Liver (tissue), 3 donors: ENCODE measurements at regions not wholly inside any gene's neighbourhood (a gene's known extent, or its start where the extent isn't known, plus 50 kb on each side); places are given as distances from the start of the nearest gene placed in this dataset.
"Not testable (repeated sequence)": the region's sequence is repeated elsewhere in the genome, so short reads cannot be mapped to it uniquely, and the experiment has no call there.

Source experiments
- CTCF ChIP-seq: fragments of 150-350 bp; IDR thresholded peaks from 2 replicates; pipeline ENCODE4 v1.5.1; 2017; ENCODE audit warnings: improper control_type of control experiment, low read depth, low read length; ENCODE audit not compliant: missing input control
- FOXA2 ChIP-seq: IDR thresholded peaks from 2 replicates; pipeline ENCODE4 v1.6.1; 2016; ENCODE audit warnings: antibody characterized with exemption
- GABPA ChIP-seq, 2 donors: IDR thresholded peaks in 1 of 2; conservative IDR thresholded peaks in 1 of 2; 2 replicates each; pipeline ENCODE4 v1.6.1; 2016; ENCODE audit warnings: antibody characterized with exemption in 2 of 2, mild to moderate bottlenecking in 1 of 2, moderate library complexity in 1 of 2
- MAX ChIP-seq: IDR thresholded peaks from 2 replicates; pipeline ENCODE4 v1.6.1; 2016; ENCODE audit warnings: antibody characterized with exemption
- RAD21 ChIP-seq, 2 donors: IDR thresholded peaks; 2 replicates each; pipeline ENCODE4 v1.6.1; 2016; ENCODE audit warnings: antibody characterized with exemption in 2 of 2, mild to moderate bottlenecking in 2 of 2
- SP1 ChIP-seq: IDR thresholded peaks from 2 replicates; pipeline ENCODE4 v1.6.1; 2018; ENCODE audit warnings: antibody characterized with exemption, mild to moderate bottlenecking
- TAF1 ChIP-seq: conservative IDR thresholded peaks from 2 replicates; pipeline ENCODE4 v1.6.1; 2016; ENCODE audit warnings: antibody characterized with exemption, mild to moderate bottlenecking
- YY1 ChIP-seq: IDR thresholded peaks from 2 replicates; pipeline ENCODE4 v1.6.1; 2016; ENCODE audit warnings: antibody characterized with exemption, mild to moderate bottlenecking
- ZBTB33 ChIP-seq: IDR thresholded peaks from 2 replicates; pipeline ENCODE4 v1.6.1; 2016; ENCODE audit warnings: antibody characterized with exemption
- TF ChIP-seq, protein P1 (sequence below): IDR thresholded peaks from 2 replicates; pipeline ENCODE4 v1.6.1; 2016; ENCODE audit warnings: antibody characterized with exemption, mild to moderate bottlenecking
- TF ChIP-seq, protein P2 (sequence below): IDR thresholded peaks from 2 replicates; pipeline ENCODE4 v1.6.1; 2016; ENCODE audit warnings: antibody characterized with exemption
- donor health status: healthy.
- donor health status: healthy.

DNA sequence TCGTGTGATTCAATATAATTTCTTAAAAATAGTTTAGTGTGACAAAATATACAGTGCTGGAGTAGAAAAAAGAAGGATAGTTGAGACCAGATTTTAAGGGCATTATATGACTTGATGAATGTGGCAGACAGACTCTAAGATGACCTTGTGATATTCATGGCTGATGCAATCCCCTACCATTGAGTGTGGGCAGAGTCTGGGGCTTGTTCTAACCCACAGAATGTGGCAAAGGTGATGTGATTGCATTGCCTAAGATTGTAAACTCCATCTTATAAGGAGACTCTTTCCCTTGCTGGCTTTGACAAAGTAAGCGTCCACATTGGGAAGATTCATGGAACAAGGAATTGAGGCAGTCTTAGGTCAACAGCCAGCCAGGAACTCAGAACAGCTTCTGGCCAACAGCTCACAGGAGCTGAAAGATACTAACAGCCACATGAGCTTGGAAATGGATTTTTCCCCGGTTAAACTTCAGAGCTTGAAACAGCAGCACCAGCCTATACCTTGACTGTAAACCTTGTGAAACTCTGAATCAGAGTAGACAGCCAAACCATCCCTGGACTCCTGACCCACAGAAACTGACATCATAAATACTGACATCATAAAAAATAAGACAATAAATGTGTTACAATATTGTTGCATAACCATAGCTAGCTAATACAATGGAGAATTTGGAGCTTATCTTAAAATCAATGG lies 864.5 kb downstream of the TTLL7 start:
- TF ChIP-seq CTCF; RAD21 (IDR thresholded peaks at IDR 0.05); MAX; YY1; GABPA (IDR thresholded peaks at IDR 0.05 in 1 of 2, conservative IDR thresholded peaks at IDR 0.05 in 1 of 2); ZBTB33; FOXA2; SP1; TAF1: not testable (repeated sequence)
- TF ChIP-seq, protein P1, sequence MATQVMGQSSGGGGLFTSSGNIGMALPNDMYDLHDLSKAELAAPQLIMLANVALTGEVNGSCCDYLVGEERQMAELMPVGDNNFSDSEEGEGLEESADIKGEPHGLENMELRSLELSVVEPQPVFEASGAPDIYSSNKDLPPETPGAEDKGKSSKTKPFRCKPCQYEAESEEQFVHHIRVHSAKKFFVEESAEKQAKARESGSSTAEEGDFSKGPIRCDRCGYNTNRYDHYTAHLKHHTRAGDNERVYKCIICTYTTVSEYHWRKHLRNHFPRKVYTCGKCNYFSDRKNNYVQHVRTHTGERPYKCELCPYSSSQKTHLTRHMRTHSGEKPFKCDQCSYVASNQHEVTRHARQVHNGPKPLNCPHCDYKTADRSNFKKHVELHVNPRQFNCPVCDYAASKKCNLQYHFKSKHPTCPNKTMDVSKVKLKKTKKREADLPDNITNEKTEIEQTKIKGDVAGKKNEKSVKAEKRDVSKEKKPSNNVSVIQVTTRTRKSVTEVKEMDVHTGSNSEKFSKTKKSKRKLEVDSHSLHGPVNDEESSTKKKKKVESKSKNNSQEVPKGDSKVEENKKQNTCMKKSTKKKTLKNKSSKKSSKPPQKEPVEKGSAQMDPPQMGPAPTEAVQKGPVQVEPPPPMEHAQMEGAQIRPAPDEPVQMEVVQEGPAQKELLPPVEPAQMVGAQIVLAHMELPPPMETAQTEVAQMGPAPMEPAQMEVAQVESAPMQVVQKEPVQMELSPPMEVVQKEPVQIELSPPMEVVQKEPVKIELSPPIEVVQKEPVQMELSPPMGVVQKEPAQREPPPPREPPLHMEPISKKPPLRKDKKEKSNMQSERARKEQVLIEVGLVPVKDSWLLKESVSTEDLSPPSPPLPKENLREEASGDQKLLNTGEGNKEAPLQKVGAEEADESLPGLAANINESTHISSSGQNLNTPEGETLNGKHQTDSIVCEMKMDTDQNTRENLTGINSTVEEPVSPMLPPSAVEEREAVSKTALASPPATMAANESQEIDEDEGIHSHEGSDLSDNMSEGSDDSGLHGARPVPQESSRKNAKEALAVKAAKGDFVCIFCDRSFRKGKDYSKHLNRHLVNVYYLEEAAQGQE = not testable (repeated sequence)
- TF ChIP-seq, protein P2, sequence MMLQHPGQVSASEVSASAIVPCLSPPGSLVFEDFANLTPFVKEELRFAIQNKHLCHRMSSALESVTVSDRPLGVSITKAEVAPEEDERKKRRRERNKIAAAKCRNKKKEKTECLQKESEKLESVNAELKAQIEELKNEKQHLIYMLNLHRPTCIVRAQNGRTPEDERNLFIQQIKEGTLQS = not testable (repeated sequence)
